HG03159 (cell line): ENCODE measurements at regions not wholly inside any gene's neighbourhood (a gene's known extent, or its start where the extent isn't known, plus 50 kb on each side); places are given as distances from the start of the nearest gene placed in this dataset.
"Not testable (repeated sequence)": the region's sequence is repeated elsewhere in the genome, so short reads cannot be mapped to it uniquely, and the experiment has no call there.

Experiments used
- ATAC-seq: cut with Tn5 transposase; IDR thresholded peaks from one replicate; pipeline ENCODE4 v1.9.1; 2021; ENCODE audit warnings: mild to moderate bottlenecking, moderate library complexity; ENCODE audit not compliant: unreplicated experiment

DNA sequence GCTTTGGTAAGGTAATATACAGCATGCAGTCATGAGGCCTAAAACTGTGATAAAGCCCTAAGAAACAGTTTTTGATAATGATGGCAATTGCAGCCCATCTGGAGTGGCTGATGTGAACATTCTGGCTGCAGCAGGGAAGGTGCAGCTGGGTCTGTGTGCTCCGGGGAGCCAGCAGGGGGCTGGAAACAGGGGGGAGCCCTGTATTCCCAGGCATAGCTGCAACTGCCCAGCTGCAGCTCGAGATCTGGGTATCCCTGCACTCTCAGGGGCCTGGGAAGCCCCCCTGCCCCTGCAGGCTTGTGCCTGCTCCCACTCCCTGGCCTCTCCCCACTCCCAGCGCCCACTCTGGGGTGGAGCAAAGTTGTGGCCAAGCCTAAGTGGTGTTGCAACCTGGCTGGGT lies 95.6 kb downstream of the RRAGB start:
- ATAC-seq = no peak

DNA sequence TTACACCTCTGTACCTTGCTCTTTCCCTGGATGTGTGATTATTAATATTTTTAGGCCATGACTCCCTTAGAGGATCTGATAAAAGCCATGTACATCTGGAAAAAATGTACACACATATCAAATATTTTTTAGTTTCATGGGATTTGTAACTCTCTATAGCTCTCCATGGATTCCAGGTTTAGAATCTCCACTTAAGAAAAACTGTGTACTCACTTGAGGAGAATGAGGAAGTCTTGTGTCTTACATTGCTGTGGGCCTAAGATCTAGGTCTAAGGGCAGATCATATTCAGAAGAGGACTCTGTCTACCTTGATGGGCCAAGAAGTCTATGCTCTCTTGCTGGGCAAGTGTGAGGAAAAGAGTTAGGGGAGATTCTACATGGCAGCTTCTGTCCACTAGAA lies 98.0 kb downstream of the RRAGB start:
- ATAC-seq = no peak

DNA sequence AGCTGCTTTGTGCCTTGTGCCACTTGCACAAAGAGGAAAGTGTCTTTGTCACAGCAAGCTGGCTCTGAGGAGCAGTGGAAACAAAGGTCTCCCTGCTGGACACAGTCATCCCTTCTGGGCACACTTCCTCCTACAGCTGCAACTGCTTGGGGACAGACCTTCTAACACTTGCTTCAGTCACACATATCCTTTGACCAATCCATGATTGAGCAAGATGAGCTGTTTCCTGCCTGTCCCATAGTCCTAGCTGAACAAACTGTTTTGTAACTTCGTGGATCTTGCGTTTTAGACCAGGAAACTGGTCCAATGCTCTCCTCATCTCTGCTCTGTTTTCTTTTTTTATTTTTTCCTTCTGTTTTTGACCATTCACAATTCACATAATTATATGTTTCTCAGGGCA lies 98.5 kb downstream of the RRAGB start:
- ATAC-seq = no peak

DNA sequence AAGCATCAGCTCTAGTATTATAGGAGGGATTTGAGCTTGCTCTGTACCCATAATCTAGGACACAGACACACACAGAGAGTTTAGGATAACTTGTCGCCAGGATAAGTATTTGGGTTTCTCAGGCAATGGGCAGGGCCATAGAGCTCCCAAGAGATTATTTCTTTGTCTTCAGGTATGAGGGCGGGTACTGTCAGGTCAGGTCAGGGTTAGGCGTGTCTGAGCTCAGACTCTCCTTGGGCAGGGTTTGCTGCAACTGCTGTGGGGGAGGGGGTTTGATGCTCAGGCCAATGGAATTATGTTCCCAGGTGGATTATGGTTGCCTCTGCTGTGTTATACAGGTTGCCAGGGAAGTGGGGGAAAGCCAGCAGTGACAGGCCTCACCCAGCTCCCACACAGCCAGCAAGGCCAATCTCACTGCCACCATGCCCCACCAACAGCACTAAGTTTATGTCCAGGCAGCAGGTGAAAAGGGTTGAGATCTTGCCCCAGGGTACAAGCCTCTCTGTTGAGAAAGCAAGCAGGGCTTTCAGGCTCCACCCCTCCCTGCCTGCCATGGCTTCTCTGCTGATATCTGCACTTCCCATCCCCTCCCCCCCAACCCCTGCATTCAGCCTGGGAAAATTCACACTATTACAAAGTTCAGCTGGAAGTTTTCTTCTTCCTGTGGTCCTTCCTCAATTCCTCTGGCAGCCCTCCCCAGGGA lies 101.3 kb downstream of the RRAGB start:
- no peak for ATAC-seq

DNA sequence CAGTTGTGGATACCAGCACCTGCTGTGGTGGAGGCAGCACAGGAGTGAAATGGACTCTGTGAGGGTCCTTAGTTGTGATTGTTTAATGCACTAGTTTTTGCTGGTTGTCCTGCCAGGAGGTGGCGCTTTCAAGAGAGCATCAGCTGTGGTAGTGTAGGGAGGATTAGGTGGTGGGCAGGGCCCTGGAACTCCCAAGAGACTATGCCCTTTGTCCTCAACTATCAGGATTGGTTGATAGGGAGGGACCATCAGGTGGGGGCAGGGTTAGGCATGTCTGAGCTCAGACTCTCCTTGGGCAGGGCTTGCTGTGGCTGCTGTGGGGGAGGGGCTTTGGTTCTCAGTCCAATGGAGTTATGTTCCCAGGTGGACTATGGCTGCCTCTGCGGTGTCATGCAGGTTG lies 121.9 kb downstream of the RRAGB start:
- no peak for ATAC-seq

DNA sequence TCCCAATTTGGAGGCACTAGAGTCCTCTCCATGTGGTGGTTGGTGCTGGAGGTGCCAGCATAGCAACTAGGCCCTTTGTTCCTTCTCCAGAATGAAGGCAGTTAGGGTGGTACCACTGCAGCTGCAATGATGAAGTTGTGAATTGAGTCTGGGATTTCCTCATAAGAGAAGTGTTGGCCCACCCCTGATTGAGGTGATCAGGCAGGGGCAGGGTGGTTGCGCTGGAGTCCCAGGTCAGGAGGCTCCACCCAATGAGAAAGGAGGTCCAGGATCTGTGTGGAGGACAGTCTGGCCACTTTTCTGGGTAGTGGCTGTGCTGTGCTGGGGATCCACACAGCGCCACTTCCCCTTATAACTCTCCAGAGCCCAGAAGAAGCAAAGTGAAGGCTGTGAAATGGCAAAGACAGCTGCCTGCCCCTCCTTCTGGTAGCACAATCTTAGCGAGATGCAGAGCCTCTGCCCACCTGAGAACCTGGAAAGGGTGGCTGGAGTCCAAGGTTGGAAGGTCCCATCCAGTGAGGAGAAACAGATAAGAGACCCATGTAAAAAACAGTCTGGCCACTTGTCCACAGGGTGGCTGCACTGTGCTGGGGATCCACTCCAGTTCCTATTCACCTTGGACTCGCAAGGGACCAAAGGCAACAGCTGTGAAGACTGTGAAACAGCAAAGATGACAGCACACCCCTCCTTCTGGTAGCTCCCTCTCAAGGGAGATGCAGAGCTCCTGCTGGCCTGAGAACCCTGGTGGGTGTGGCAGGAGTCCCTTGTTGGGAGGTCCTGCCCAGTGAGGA lies 124.6 kb downstream of the RRAGB start:
- no peak for ATAC-seq

DNA sequence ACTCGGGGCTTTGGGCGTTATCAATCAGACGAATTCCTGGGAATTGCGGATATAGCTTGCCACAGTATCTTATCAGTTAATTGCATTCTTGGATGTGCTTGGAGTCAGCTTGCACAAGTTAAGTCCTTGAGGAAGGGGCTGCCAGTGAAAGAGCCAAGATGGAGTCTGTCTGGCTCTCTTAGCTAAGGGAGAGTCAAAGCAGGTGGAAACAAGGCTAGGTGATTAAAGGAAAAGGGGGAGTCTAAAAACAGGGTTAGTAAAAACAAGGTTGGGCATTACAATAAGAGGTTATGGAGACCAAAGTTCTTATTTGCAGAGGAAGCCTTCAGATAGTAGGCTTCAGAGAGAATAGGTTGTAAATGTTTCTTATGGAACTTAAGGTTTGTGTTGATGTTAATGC lies 149.2 kb downstream of the RRAGB start:
- not testable (repeated sequence) for ATAC-seq

DNA sequence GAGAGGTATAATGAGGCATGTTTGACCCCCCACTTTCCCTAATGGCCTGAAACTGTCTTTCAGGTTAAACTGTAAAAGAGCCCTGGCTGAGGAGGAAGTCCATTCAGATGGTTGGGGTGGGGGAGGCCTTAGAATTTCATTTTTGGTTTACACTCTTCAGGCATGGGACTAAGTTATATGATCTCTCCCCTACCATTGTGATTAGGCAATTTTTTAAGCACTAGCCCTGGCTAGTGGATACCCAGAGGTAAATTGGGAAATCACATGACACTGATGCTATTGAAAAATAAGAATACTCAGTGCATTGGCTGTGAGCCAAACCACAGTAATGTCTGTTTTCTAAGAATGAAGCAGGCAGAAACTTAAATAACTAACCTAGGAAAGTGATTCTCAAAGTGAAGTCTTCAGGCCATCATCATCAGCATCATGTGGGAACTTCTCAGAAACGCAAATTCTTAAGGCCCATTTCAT lies 149.7 kb downstream of the RRAGB start:
- ATAC-seq = peak; percentile 86

DNA sequence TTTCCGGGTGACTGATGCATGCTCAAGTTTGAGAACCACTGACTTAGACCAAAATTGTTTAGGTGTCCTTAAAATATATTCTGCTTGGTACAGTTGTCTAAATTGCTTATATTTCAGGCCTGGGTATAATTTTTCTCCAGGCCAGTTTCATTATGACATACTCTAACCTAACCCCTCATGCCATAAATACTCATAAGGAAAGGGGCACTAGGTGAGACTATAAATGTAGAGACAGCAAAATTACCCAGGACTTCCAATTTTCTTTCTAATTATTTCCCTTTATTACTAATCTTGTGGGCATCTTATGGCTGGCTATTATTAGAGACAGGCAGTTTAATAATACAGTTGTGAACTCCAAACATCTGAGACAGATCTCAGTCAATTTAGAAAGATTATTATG lies 150.2 kb downstream of the RRAGB start:
- ATAC-seq = peak; percentile 60

DNA sequence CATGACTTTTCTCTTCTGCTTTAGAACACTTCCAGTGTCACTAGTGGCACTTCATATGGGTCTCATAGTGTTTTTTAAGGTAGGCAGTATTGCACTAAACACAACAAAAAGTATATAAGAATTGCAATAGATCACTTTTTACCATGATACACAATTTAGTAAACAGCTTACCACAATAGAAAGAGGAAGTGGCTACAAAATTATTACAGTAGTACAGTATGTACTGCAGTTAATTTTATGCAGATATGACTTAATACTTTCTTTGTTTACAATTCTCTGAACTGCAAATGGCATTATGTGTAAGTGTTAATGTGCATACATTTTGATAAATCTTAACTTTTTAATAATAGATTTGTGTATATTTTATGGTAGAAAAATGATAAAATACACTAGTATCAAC lies 157.3 kb downstream of the RRAGB start:
- peak; percentile 62 for ATAC-seq

DNA sequence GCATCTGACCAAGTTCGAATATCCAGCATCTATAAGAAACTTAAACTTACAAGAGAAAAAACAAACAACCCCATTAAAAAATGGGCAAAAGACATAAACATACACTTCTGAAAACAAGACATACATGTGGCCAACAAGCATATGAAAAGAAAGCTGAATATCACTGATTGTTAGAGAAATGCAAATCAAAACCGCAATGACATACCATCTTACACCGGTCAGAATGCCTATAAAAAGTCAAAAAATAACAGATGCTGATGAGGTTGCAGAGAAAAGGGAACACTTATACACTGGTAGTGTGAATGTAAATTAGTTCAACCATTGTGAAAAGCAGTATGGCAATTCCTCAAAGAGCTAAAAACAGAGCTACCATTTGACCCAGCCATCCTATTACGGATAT lies 166.0 kb downstream of the RRAGB start:
- not testable (repeated sequence) for ATAC-seq

DNA sequence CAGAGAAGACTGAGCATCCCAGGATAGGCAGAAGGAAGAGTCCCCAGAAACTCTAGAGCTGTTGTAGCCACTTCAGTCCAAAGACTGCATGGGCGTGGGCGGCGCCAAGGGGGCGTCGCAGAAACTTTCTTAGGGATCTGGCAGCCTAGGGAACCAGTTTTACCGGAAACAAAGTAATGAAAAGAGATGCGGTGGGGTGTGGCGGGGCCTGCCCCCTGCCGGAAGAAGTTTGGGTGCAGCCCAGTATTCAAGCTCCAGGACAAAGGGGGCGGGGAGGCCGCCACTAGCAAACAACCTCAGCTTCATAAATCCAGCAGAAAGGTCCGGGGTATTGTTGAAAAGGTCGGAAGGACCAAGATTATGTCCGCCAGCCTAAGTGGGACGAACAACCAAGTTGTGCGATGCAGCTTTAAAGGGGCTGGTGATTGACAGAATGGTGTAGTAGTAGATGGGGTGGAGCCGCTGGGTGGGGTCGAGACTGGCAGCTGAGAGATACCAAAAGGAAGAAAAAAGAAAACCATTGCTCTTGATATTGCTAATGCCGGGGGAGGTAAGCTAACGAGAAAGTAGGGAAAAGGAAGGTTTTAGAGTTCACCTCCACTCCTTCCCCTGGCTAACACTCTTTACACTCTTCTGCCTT lies 190.5 kb downstream of the RRAGB start:
- ATAC-seq = peak; percentile 69

DNA sequence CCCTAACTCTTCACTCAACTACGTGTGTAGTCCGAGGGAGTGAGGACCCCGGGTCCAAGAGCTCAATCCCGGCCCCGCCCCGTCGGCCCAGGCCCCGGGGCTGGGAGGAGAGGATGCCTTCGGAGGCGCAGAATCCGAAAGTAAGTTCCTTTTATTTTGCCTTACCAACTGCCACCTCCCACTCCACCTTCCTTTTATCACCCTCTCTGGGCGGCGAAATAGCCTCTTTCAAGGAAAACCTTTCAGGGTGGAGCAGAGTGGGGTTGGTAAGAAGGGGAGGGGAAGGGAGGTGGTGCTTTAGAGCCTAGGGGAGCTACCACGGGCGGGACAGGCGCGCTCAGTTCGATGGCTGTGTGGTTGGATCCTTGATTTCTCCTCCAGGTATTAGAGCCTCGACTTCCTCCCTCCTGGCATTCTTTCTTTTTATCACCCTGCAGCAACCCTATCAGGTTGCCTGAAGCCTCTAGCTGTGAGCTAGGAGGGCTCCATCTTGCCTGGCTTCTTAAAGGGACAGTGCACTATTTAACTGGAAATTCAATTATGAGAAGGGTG lies 191.2 kb downstream of the RRAGB start:
- peak; percentile 42 for ATAC-seq

DNA sequence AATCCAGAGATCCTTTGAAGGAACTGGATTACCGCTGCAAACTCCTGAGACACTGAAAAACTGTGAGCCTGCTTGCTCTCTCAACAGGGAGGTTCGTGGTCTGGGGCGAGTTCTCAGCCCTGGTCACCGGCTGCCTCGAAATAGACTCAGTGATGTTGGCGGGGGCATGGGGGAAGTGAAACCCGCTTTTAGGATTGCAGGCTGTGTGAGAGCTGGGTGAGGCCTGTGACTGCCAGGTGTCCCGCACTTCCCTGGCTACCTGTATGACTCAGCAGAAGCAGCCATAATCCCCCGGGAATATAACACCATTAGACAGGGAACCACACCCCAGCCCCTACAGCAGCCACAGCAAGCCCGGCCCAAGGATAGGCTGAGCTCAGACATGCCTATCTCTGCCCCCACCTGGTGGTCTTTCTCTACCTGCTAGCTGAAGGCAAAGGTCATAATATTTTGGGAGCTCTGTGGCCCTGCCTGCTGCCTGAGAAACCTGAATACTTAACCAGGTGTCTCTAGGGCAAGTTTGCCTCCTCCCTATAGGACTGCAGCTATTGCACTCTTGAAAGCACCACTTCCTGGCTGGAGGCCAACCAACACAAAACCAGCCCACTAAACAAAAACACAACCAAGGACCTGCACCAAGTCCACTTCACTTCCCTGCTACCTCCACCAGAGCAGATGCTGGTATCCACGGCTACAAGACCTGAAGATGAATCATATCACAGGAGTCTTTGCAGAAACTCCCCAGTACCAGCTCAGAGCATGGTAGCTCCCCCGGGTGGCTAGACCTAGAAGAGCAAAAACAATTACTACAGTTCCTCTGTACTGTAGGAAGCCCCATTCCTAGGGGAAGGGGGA lies 202.0 kb downstream of the RRAGB start:
- peak; percentile 91 for ATAC-seq

DNA sequence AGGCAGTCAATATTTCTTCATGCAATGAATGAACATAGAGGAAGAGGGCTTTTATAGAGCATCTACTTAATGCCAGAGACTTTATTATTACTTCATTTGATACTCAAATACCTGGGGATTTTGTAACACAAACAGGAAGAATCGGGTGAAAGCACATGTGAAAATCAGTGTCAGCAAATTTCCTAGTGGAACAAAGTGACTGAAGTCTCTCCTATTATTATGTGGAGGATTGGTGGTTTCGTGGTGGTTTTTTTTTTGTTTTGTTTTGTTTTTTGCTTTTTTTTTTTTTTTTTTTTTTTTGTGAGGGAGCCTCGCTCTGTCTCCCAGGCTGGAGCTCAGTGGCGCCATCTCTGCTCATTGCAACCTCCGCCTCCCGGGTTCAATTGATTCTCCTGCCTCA lies 207.0 kb downstream of the RRAGB start:
- ATAC-seq = no peak

DNA sequence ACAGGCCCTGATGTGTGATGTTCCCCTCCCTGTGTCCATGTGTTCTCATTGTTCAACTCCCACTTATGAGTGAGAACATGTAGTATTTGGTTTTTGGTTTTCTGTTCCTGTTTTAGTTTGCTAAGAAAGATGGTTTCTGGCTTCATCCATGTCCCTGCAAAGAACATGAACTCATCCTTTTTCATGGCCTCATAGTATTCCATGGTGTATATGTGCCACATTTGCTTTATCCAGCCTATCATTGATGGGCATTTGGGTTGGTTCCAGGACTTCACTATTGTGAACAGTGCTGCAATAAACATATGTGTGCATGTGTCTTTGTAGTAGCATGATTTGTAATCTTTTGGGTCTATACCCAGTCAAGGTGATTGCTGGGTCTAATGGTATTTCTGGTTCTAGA lies 211.0 kb downstream of the RRAGB start:
- ATAC-seq = not testable (repeated sequence)
